Spleen (tissue), 7 donors: ENCODE measurements at regions not wholly inside any gene's neighbourhood (a gene's known extent, or its start where the extent isn't known, plus 50 kb on each side); places are given as distances from the start of the nearest gene placed in this dataset.

Experiments
- CTCF ChIP-seq, 11 experiments: fragments of 200-600 bp in 7 of 11; fragments of 450-650 bp in 4 of 11; sonication (generic) in 4 of 11; IDR thresholded peaks in 8 of 11; conservative IDR thresholded peaks in 3 of 11; 1 replicate in 7 of 11; 2 replicates in 4 of 11; pipeline versions ENCODE4 v1.4.0 to v1.8.0; 2016 to 2021; ENCODE audit warnings: antibody characterized with exemption in 11 of 11, inconsistent platforms in 4 of 11, mild to moderate bottlenecking in 1 of 11
- POLR2A ChIP-seq, 3 donors: fragments of 450-650 bp; IDR thresholded peaks; one replicate each; pipeline ENCODE4 v1.5.1; 2017; ENCODE audit warnings: antibody characterized with exemption in 3 of 3, mild to moderate bottlenecking in 1 of 3
- donor health status: DM: no; HTN: no; CAD: no; lungs with moderate emphysema.
- donor health status: DM: no; HTN: no; CAD: no.
- donor health status: DM: no; HTN: no; CAD: no.

DNA sequence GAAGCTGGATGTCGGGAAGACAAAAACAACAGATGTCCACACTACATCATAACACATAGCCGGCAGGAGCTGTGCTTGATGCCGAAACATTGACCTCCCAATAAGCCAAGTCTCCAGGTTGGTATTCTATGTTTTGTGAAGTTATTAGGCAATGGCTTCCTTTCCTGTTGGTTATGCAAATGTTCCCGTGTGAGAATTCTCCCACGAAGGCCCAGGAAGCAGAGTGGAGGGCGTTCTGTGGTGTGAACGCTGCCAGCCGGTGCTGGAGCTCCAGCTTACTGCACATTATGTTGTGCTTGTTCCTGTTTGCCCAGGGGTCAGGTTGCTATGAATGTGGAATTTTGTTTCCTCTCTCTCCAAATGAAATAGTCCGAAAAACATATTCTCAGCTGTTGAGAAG lies 156.4 kb upstream of the HMGA2 start:
- no peak for TF ChIP-seq CTCF (IDR thresholded peaks at IDR 0.05 in 8 of 11, conservative IDR thresholded peaks at IDR 0.05 in 3 of 11)
- TF ChIP-seq POLR2A (IDR thresholded peaks at IDR 0.05): no peak
